Liver (tissue), 7 donors: ENCODE measurements at regions not wholly inside any gene's neighbourhood (a gene's known extent, or its start where the extent isn't known, plus 50 kb on each side); places are given as distances from the start of the nearest gene placed in this dataset.

ENCODE experiments used
- DNase-seq: peaks from one replicate; pipeline ENCODE4 v3.0.0-alpha.2; 2017; ENCODE audit warnings: low spot score
- H3K27ac ChIP-seq, 2 donors: one replicate each; pipeline ENCODE4 v1.7.0; 2013; ENCODE audit warnings: inconsistent platforms in 2 of 2, low read length in 2 of 2, control low read depth in 1 of 2, low read depth in 1 of 2, mild to moderate bottlenecking in 1 of 2
- H3K27me3 ChIP-seq, 4 donors: one replicate each; pipeline versions ENCODE4 v1.6.1 to v1.7.0; 2013; ENCODE audit warnings: low read length in 3 of 4, inconsistent platforms in 1 of 4, mild to moderate bottlenecking in 1 of 4, moderate library complexity in 1 of 4; ENCODE audit not compliant: control insufficient read depth in 4 of 4, insufficient read depth in 4 of 4
- H3K36me3 ChIP-seq, 4 donors: one replicate each; pipeline versions ENCODE4 v1.6.1 to v1.7.0; 2013; ENCODE audit warnings: low read length in 3 of 4, mild to moderate bottlenecking in 3 of 4, low read depth in 1 of 4, moderate library complexity in 1 of 4; ENCODE audit not compliant: control insufficient read depth in 4 of 4, insufficient read depth in 3 of 4
- H3K4me1 ChIP-seq, 4 donors: one replicate each; pipeline versions ENCODE4 v1.6.1 to v1.7.0; 2013; ENCODE audit warnings: low read length in 3 of 4, mild to moderate bottlenecking in 3 of 4, moderate library complexity in 1 of 4; ENCODE audit not compliant: control insufficient read depth in 4 of 4, insufficient read depth in 4 of 4
- H3K4me3 ChIP-seq, 3 donors: one replicate each; pipeline versions ENCODE4 v1.6.1 to v1.7.0; 2013; ENCODE audit warnings: low read length in 3 of 3, control low read depth in 1 of 3, low read depth in 1 of 3, mild to moderate bottlenecking in 1 of 3
- H3K9ac ChIP-seq, 2 donors: one replicate each; pipeline ENCODE4 v1.7.0; 2013; ENCODE audit warnings: low read length in 2 of 2, mild to moderate bottlenecking in 2 of 2, moderate library complexity in 2 of 2, control low read depth in 1 of 2, low read depth in 1 of 2
- H3K9me3 ChIP-seq, 4 donors: one replicate each; pipeline versions ENCODE4 v1.6.1 to v1.7.0; 2013; ENCODE audit warnings: low read length in 3 of 4; ENCODE audit not compliant: control insufficient read depth in 4 of 4
- EGR1 ChIP-seq, 2 donors: IDR thresholded peaks; 2 replicates each; pipeline ENCODE4 v1.6.1; 2016 to 2018; ENCODE audit warnings: antibody characterized with exemption in 2 of 2, low read depth in 2 of 2
- FOXA1 ChIP-seq: IDR thresholded peaks from 2 replicates; pipeline ENCODE4 v1.6.1; 2016; ENCODE audit warnings: antibody characterized with exemption
- GABPA ChIP-seq, 2 donors: IDR thresholded peaks in 1 of 2; conservative IDR thresholded peaks in 1 of 2; 2 replicates each; pipeline ENCODE4 v1.6.1; 2016; ENCODE audit warnings: antibody characterized with exemption in 2 of 2, mild to moderate bottlenecking in 1 of 2, moderate library complexity in 1 of 2
- HNF4A ChIP-seq, 2 donors: conservative IDR thresholded peaks; 2 replicates each; pipeline ENCODE4 v1.6.1; 2016; ENCODE audit warnings: antibody characterized with exemption in 2 of 2, mild to moderate bottlenecking in 2 of 2
- HNF4G ChIP-seq: IDR thresholded peaks from 2 replicates; pipeline ENCODE4 v1.6.1; 2016; ENCODE audit warnings: antibody characterized with exemption
- JUND ChIP-seq, 2 donors: IDR thresholded peaks; 2 replicates each; pipeline ENCODE4 v1.6.1; 2016; ENCODE audit warnings: antibody characterized with exemption in 2 of 2
- RAD21 ChIP-seq, 2 donors: IDR thresholded peaks; 2 replicates each; pipeline ENCODE4 v1.6.1; 2016; ENCODE audit warnings: antibody characterized with exemption in 2 of 2, mild to moderate bottlenecking in 2 of 2
- REST ChIP-seq: IDR thresholded peaks from 2 replicates; pipeline ENCODE4 v1.6.1; 2016; ENCODE audit warnings: antibody characterized with exemption, mild to moderate bottlenecking
- RXRA ChIP-seq, 2 donors: IDR thresholded peaks; 2 replicates each; pipeline ENCODE4 v1.6.1; 2017 to 2018; ENCODE audit warnings: antibody characterized with exemption in 2 of 2, mild to moderate bottlenecking in 1 of 2
- SP1 ChIP-seq: IDR thresholded peaks from 2 replicates; pipeline ENCODE4 v1.6.1; 2018; ENCODE audit warnings: antibody characterized with exemption, mild to moderate bottlenecking
- TAF1 ChIP-seq: conservative IDR thresholded peaks from 2 replicates; pipeline ENCODE4 v1.6.1; 2016; ENCODE audit warnings: antibody characterized with exemption, mild to moderate bottlenecking
- YY1 ChIP-seq: IDR thresholded peaks from 2 replicates; pipeline ENCODE4 v1.6.1; 2016; ENCODE audit warnings: antibody characterized with exemption, mild to moderate bottlenecking
- WGBS: extraction: QIAGEN DNeasy Blood & Tissue Kit; methylation state at CpG from one replicate; pipeline ENCODE4 v1.1.7; 2013; 5-methylcytosine and 5-hydroxymethylcytosine counted together
- TF ChIP-seq, protein P1 (sequence below): IDR thresholded peaks from 2 replicates; pipeline ENCODE4 v1.6.1; 2016; ENCODE audit warnings: antibody characterized with exemption
- TF ChIP-seq, protein P2 (sequence below): IDR thresholded peaks from 2 replicates; pipeline ENCODE4 v1.6.1; 2016; ENCODE audit warnings: antibody characterized with exemption
- donor health status: healthy.
- donor health status: healthy.
- donor health status: healthy.
- donor health status: healthy.

- peaks cover 0 to 3% (median 0%) of the 10 kb centered on the region in 4 donors for H3K27me3 ChIP-seq
- H3K9me3 ChIP-seq: no peaks in the 10 kb centered on the region
- no peak for DNase-seq
- no peak overlapping the region for H3K27ac ChIP-seq
- no peak overlapping the region for H3K9ac ChIP-seq
- H3K4me3 ChIP-seq: no peak overlapping the region
- TF ChIP-seq RAD21 (IDR thresholded peaks at IDR 0.05): no peak
- TF ChIP-seq FOXA1: no peak
- no peak for TF ChIP-seq EGR1 (IDR thresholded peaks at IDR 0.05; ENCODE audit: low read depth in 2 of 2)
- no peak for TF ChIP-seq SP1
- no peak for TF ChIP-seq JUND (IDR thresholded peaks at IDR 0.05)
- TF ChIP-seq REST: no peak
- TF ChIP-seq, protein P1, sequence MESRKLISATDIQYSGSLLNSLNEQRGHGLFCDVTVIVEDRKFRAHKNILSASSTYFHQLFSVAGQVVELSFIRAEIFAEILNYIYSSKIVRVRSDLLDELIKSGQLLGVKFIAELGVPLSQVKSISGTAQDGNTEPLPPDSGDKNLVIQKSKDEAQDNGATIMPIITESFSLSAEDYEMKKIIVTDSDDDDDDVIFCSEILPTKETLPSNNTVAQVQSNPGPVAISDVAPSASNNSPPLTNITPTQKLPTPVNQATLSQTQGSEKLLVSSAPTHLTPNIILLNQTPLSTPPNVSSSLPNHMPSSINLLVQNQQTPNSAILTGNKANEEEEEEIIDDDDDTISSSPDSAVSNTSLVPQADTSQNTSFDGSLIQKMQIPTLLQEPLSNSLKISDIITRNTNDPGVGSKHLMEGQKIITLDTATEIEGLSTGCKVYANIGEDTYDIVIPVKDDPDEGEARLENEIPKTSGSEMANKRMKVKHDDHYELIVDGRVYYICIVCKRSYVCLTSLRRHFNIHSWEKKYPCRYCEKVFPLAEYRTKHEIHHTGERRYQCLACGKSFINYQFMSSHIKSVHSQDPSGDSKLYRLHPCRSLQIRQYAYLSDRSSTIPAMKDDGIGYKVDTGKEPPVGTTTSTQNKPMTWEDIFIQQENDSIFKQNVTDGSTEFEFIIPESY: no peak
- TF ChIP-seq, protein P2, sequence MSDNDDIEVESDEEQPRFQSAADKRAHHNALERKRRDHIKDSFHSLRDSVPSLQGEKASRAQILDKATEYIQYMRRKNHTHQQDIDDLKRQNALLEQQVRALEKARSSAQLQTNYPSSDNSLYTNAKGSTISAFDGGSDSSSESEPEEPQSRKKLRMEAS: no peak
- TF ChIP-seq TAF1: no peak
- no peak for TF ChIP-seq RXRA (IDR thresholded peaks at IDR 0.05)
- TF ChIP-seq GABPA (IDR thresholded peaks at IDR 0.05 in 1 of 2, conservative IDR thresholded peaks at IDR 0.05 in 1 of 2): no peak
- TF ChIP-seq HNF4G: no peak
- no peak for TF ChIP-seq HNF4A (conservative IDR thresholded peaks at IDR 0.05)
- 72% methylated on average over 4 of the region's 4 CpGs for WGBS
- no peaks in the 10 kb centered on the region for H3K36me3 ChIP-seq
- H3K4me1 ChIP-seq: no peaks in the 10 kb centered on the region
Observed at GRCh38 chr4:180581061-180581460, 1662.1 kb upstream of the TENM3 start.

DNA sequence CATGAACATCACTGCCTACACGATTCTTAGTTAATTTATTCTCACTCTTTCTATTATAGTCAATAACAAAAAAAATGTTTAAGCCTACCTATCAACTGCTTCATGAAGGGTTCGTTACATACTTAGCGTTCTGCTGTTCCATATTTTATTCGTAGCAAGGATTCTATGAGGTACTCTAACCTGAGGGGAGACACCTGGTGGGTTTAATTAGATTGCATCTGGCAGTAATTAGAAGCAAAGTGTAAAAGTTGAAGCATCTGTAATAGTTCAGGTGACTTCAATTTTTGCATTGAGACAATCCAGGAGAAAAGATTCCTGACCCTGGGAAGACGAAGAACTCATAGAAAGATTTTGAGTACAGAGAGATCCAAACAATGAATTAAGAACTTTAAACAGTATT lies 1655.8 kb upstream of the TENM3 start:
- no peak for DNase-seq
- Histone ChIP-seq H3K4me1 (no peaks in the 10 kb centered on the region), H3K27me3 (peaks cover 0 to 3% (median 0%) of the 10 kb centered on the region in 4 donors), H3K9ac (no peak overlapping the region), H3K36me3 (no peaks in the 10 kb centered on the region), H3K4me3 (no peak overlapping the region), H3K9me3 (no peaks in the 10 kb centered on the region), H3K27ac (no peak overlapping the region)
- TF ChIP-seq YY1: no peak
- no peak for TF ChIP-seq GABPA (IDR thresholded peaks at IDR 0.05 in 1 of 2, conservative IDR thresholded peaks at IDR 0.05 in 1 of 2)
- TF ChIP-seq, protein P2: no peak
- 62% methylated on average over 5 of the region's 5 CpGs for WGBS
